ENCODE measurements at regions not wholly inside any gene's neighbourhood (a gene's known extent, or its start where the extent isn't known, plus 50 kb on each side); places are given as distances from the start of the nearest gene placed in this dataset.

DNA sequence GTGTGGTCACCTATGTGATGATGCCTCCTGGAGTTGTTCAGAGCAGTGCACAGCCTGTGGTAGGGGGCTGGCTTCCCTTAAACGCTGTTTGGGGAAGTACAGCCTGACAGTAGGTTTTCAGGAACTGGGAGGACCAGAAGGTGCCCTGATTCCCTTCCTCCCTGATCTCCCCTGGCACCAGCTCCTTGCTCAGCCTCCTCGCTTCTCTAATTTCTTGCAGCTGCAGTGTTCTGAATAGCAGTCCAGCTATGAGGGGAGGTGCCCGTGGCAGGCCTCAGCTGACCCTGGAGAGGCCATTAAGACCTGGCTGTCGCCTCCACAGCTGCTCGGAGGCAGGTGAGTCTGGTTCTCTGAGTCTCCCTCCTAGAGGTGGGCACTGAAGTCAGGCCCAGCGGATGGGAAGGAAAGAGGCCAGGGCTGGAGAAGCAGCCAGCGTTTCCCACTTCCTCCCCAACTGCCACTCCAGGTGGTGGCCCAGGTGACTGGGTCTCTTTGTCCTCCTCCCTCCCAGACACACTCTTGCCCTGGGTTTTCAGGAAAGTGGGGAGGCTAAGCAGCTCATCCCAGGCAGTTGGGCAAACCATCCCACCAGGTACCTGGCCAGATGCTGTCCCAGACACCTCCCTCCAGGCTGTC is 52.0 kb upstream of the RPL11 start:
- H3K27ac Mint-ChIP-seq: peak overlapping the region; percentile 77
- peaks cover 59% of the 10 kb centered on the region for H3K4me1 Mint-ChIP-seq
- H3K9me3 Mint-ChIP-seq: no peaks in the 10 kb centered on the region
- no peaks in the 10 kb centered on the region for H3K27me3 Mint-ChIP-seq (ENCODE audit: low read depth)
- no peak for DNase-seq (ENCODE audit: low spot score in 2 of 2, unreplicated experiment in 2 of 2)
- no peaks in the 10 kb centered on the region for H3K36me3 Mint-ChIP-seq
- TF ChIP-seq, protein P1, sequence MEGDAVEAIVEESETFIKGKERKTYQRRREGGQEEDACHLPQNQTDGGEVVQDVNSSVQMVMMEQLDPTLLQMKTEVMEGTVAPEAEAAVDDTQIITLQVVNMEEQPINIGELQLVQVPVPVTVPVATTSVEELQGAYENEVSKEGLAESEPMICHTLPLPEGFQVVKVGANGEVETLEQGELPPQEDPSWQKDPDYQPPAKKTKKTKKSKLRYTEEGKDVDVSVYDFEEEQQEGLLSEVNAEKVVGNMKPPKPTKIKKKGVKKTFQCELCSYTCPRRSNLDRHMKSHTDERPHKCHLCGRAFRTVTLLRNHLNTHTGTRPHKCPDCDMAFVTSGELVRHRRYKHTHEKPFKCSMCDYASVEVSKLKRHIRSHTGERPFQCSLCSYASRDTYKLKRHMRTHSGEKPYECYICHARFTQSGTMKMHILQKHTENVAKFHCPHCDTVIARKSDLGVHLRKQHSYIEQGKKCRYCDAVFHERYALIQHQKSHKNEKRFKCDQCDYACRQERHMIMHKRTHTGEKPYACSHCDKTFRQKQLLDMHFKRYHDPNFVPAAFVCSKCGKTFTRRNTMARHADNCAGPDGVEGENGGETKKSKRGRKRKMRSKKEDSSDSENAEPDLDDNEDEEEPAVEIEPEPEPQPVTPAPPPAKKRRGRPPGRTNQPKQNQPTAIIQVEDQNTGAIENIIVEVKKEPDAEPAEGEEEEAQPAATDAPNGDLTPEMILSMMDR (IDR thresholded peaks at IDR 0.05; ENCODE audit: unreplicated experiment): no peak
- H3K4me3 Mint-ChIP-seq: no peak overlapping the region

DNA sequence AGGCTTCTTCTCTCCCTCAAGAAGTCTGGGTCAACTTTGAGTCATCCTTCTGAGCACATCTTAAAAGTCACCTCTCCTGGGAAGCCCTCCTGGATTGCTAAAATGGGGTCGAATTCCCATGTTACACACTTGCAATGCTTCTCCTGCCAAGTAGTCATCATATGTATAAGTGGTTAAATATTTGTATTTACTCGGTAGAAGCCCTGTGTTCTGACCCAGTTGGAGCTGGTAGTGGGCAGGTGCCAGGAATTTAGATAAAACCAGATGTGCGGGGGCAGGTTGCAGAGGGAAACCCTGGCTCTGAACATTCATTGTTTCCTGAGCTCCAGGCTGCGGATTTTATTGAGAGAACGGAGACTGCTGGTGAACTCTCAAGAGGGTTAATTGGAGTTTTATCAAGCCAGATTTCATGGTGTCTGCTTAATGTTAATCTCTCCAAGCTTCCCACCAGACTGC is 52.8 kb upstream of the RPL11 start:
- TF ChIP-seq, protein P1 (IDR thresholded peaks at IDR 0.05; ENCODE audit: unreplicated experiment): no peak
- no peak overlapping the region for H3K4me3 Mint-ChIP-seq
- DNase-seq (ENCODE audit: low spot score in 2 of 2, unreplicated experiment in 2 of 2): no peak
- peaks cover 57% of the 10 kb centered on the region for H3K4me1 Mint-ChIP-seq
- H3K27me3 Mint-ChIP-seq (ENCODE audit: low read depth): no peaks in the 10 kb centered on the region
- H3K36me3 Mint-ChIP-seq: no peaks in the 10 kb centered on the region
- H3K9me3 Mint-ChIP-seq: no peaks in the 10 kb centered on the region
- H3K27ac Mint-ChIP-seq: peak overlapping the region; percentile 77

DNA sequence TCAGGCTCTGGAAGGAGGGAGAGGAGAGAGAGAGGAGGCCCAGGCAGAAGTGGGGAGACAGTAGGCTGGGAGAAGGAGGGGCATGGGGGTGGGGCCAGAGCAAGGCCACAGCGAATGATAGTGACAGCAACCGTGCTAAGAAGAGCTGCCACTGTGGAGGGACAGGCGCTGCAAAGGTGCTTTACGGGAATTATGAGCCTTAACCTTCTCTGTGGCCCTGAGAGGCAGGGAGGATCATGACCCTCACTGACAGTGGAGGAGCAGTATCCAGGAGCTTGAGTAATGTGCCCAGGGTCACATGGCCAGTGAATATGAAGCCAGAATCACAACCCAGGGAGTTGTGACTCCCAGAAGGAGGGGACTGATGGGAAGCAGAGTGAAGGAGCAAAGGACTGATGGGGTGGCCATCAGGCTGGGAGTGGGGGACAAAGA is 53.4 kb upstream of the RPL11 start:
- peaks cover 53% of the 10 kb centered on the region for H3K4me1 Mint-ChIP-seq
- peak overlapping the region; percentile 87 for H3K27ac Mint-ChIP-seq
- no peaks in the 10 kb centered on the region for H3K36me3 Mint-ChIP-seq
- TF ChIP-seq, protein P1 (IDR thresholded peaks at IDR 0.05; ENCODE audit: unreplicated experiment): no peak
- no peak overlapping the region for H3K4me3 Mint-ChIP-seq
- no peak for DNase-seq (ENCODE audit: low spot score in 2 of 2, unreplicated experiment in 2 of 2)
- H3K9me3 Mint-ChIP-seq: no peaks in the 10 kb centered on the region
- no peaks in the 10 kb centered on the region for H3K27me3 Mint-ChIP-seq (ENCODE audit: low read depth)

DNA sequence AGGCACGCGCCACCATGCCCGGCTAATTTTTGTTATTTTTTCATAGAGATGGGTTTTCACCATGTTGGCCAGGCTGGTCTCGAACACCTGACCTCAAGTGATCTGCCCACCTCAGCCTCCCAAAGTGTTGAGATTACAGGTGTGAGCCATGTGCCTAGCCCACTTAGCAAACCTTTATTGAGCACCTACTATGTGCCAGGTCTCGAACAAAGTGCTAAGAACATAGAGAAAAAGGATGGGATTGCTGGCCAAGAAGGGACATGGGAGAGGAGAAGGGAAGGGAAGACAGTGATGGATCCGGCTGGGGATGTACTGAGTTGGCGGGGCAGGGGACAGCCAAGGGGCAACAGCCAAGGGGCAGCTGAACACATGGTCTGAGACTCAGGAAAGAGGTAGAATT is 55.6 kb upstream of the RPL11 start:
- DNase-seq (ENCODE audit: low spot score in 2 of 2, unreplicated experiment in 2 of 2): no peak
- Mint-ChIP-seq H3K36me3 (no peaks in the 10 kb centered on the region), H3K4me3 (no peak overlapping the region), H3K27ac (peak overlapping the region; percentile 68), H3K9me3 (no peaks in the 10 kb centered on the region), H3K4me1 (peaks cover 50% of the 10 kb centered on the region), H3K27me3 (ENCODE audit: low read depth) (no peaks in the 10 kb centered on the region)
- TF ChIP-seq, protein P1 (IDR thresholded peaks at IDR 0.05; ENCODE audit: unreplicated experiment): no peak

DNA sequence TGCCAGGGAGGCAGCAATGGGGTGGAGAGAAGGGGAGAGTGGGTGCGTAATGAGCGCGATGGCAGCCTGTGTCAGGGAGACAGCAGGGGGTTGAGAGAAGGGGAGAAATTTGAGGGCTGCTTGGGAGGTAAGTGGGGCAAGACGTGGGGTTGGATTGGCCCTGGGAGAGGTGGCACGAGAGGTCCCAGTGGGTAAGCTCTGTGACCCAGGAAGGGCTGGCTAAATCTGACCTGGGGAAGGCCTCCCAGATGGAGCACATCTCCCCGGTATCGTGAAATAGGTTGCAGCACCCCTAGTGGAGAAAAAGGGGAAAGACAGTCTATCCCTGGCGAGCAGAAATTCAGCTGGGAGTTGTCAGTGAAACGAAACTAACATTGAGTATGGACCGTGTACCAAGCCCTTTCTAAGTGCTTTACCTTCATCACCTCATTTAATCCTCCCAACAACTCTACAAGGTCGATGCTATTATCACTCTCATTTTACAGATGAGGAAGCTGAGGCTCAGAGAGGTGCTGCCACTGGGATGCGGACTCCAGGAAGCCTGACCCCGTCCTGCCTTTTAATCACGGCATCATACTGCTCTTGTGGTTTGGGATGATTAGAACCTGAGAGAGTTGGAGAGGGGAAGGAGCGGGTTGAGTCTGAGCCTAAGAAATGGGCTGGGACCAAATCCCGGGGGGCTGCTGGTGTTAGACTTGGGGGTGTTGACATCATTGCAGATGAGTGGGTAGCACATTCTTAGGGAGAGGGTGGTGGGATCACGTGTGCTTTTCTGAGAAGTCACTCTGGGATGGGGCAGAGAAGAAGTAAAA is 56.6 kb upstream of the RPL11 start:
- no peaks in the 10 kb centered on the region for H3K27me3 Mint-ChIP-seq (ENCODE audit: low read depth)
- H3K27ac Mint-ChIP-seq: peak overlapping the region; percentile 93
- H3K9me3 Mint-ChIP-seq: no peaks in the 10 kb centered on the region
- TF ChIP-seq, protein P1 (IDR thresholded peaks at IDR 0.05; ENCODE audit: unreplicated experiment): peak; percentile 97
- H3K4me3 Mint-ChIP-seq: peak overlapping the region; percentile 46
- peaks cover 48% of the 10 kb centered on the region for H3K4me1 Mint-ChIP-seq
- no peaks in the 10 kb centered on the region for H3K36me3 Mint-ChIP-seq
- DNase-seq (ENCODE audit: low spot score in 2 of 2, unreplicated experiment in 2 of 2): peak in 1 of 2 experiments; percentile 66
